HL-60 (cell line): ENCODE measurements at regions not wholly inside any gene's neighbourhood (a gene's known extent, or its start where the extent isn't known, plus 50 kb on each side); places are given as distances from the start of the nearest gene placed in this dataset.

Source experiments
- DNase-seq, 2 experiments: peaks; one replicate each; pipeline ENCODE4 v3.0.0-alpha.2; 2010 to 2020; ENCODE audit warnings: low read depth in 1 of 2, low spot score in 1 of 2
- H3K27ac ChIP-seq: fragments of 250-450 bp; sonication (Bioruptor Pico); replicated peaks from 2 replicates; pipeline ENCODE4 v1.5.1; 2020; ENCODE audit warnings: mild to moderate bottlenecking, moderate library complexity
- H3K27me3 ChIP-seq: fragments of 250-450 bp; sonication (Bioruptor Pico); 2 replicates; pipeline ENCODE4 v1.5.1; 2021; ENCODE audit warnings: mild to moderate bottlenecking, moderate library complexity; ENCODE audit not compliant: insufficient read depth, poor library complexity, severe bottlenecking
- H3K4me3 ChIP-seq: replicated peaks from 2 replicates; pipeline ENCODE4 v1.5.1; 2011; ENCODE audit warnings: mild to moderate bottlenecking, control low read depth, low read length; ENCODE audit not compliant: insufficient read depth
- CTCF ChIP-seq: IDR thresholded peaks from one replicate; pipeline ENCODE4 v1.5.1; 2011; ENCODE audit warnings: low read length, control low read depth, inconsistent platforms; ENCODE audit not compliant: insufficient read depth
- GABPA ChIP-seq: IDR thresholded peaks from 2 replicates; pipeline ENCODE4 v1.6.1; 2012; ENCODE audit warnings: low read depth
- POLR2AphosphoS5 ChIP-seq: IDR thresholded peaks from 2 replicates; pipeline ENCODE4 v1.6.1; 2012; ENCODE audit warnings: low read depth
- REST ChIP-seq: IDR thresholded peaks from 2 replicates; pipeline ENCODE4 v1.6.1; 2012; ENCODE audit warnings: low read depth; ENCODE audit not compliant: insufficient replicate concordance
- SPI1 ChIP-seq: IDR thresholded peaks from 2 replicates; pipeline ENCODE4 v1.6.1; 2012; ENCODE audit warnings: low read depth, mild to moderate bottlenecking, borderline replicate concordance

GRCh38 chr6:68032217-68032616 lies 602.9 kb upstream of the ADGRB3 start:
- TF ChIP-seq POLR2AphosphoS5: no peak
- no peak for TF ChIP-seq CTCF
- TF ChIP-seq SPI1: no peak
- DNase-seq: no peak
- H3K4me3 ChIP-seq: no peak overlapping the region

GRCh38 chr6:68031054-68031453 lies 604.0 kb upstream of the ADGRB3 start:
- Histone ChIP-seq H3K4me3 (no peak overlapping the region), H3K27me3 (no peaks in the 10 kb centered on the region), H3K27ac (no peak overlapping the region)
- no peak for DNase-seq
- no peak for TF ChIP-seq CTCF
- no peak for TF ChIP-seq POLR2AphosphoS5
- no peak for TF ChIP-seq GABPA
- TF ChIP-seq SPI1: no peak
- no peak for TF ChIP-seq REST

More at GRCh38 chr6:68032217-68032616, 602.9 kb upstream of the ADGRB3 start:
- Histone ChIP-seq H3K27me3 (no peaks in the 10 kb centered on the region), H3K27ac (no peak overlapping the region)

GRCh38 chr6:68026483-68026882 lies 608.6 kb upstream of the ADGRB3 start:
- TF ChIP-seq REST: no peak
- no peak for TF ChIP-seq SPI1
- TF ChIP-seq POLR2AphosphoS5: no peak
- no peak for TF ChIP-seq CTCF
- no peak for TF ChIP-seq GABPA
- Histone ChIP-seq H3K27me3 (no peaks in the 10 kb centered on the region), H3K27ac (no peak overlapping the region), H3K4me3 (no peak overlapping the region)
- DNase-seq: no peak

- no peak for DNase-seq
- Histone ChIP-seq H3K27me3 (no peaks in the 10 kb centered on the region), H3K27ac (no peak overlapping the region), H3K4me3 (no peak overlapping the region)
- TF ChIP-seq REST (no peak), POLR2AphosphoS5 (no peak), CTCF (no peak), GABPA (no peak), SPI1 (no peak)
These were observed 609.3 kb upstream of the ADGRB3 start for GRCh38 chr6:68025764-68026163.
